ENCODE measurements at regions not wholly inside any gene's neighbourhood (a gene's known extent, or its start where the extent isn't known, plus 50 kb on each side); places are given as distances from the start of the nearest gene placed in this dataset.

DNA sequence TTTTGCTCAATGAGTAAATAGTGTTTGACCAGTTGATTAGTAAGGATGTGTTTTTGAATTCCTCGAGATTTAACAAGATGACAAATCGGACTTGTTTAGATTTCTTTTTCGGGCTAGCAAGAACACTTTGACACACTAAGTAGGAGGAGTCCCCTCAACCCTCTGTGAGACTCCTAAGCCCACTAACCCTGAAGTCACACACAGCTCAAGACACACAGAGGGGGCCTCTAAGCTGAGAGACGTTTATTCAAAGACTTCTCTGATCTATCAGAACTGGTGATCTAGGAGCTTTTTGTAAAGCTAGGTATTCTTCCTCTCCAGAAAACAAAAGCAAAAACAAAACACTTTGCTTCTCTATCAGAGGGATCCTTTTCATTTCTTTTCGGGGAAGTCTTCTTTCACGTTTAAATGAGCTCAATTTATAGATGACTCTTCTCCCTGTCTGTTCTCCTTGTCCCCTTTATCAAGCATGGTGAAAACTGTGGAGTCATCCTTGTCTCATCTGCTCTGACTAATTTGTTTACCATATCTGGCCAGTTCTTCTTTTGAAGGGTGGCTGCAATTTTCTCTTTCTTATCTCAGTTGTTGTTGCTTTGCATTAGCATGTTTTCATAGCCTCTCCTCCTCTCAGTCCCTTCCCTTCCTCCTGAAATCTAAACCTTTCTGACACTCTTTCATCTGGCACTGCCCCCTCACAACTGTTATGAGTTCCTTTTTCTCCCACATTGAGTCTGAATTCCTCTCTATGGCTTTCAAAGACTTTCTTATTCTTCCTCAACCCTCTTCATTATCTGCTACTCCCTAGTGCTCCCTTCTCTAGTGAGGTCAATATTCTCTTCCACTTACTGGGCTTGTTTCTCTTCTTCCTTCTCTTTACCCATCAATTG lies 68.5 kb upstream of the RAI14 start:
- peaks cover 3% of the 10 kb centered on the region for H3K4me1 ChIP-seq (ENCODE audit: control insufficient read depth, insufficient read depth, low read length)
- H3K27me3 Mint-ChIP-seq (ENCODE audit: insufficient read depth): no peaks in the 10 kb centered on the region
- 48 to 58% methylated on average over 5 to 6 of the region's 6 CpGs for WGBS, 2 experiments (ENCODE audit: insufficient coverage in 1 of 2, insufficient read length in 1 of 2)
- H3K27me3 ChIP-seq (ENCODE audit: control insufficient read depth, insufficient read depth, low read length, poor library complexity, severe bottlenecking): no peaks in the 10 kb centered on the region
- peaks cover 22% of the 10 kb centered on the region for H3K4me1 Mint-ChIP-seq
- TF ChIP-seq, protein P1, sequence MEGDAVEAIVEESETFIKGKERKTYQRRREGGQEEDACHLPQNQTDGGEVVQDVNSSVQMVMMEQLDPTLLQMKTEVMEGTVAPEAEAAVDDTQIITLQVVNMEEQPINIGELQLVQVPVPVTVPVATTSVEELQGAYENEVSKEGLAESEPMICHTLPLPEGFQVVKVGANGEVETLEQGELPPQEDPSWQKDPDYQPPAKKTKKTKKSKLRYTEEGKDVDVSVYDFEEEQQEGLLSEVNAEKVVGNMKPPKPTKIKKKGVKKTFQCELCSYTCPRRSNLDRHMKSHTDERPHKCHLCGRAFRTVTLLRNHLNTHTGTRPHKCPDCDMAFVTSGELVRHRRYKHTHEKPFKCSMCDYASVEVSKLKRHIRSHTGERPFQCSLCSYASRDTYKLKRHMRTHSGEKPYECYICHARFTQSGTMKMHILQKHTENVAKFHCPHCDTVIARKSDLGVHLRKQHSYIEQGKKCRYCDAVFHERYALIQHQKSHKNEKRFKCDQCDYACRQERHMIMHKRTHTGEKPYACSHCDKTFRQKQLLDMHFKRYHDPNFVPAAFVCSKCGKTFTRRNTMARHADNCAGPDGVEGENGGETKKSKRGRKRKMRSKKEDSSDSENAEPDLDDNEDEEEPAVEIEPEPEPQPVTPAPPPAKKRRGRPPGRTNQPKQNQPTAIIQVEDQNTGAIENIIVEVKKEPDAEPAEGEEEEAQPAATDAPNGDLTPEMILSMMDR (conservative IDR thresholded peaks at IDR 0.05): no peak
- H3K27ac ChIP-seq (ENCODE audit: low read depth, low read length): no peak overlapping the region
- no peak overlapping the region for H3K4me3 Mint-ChIP-seq
- no peaks in the 10 kb centered on the region for H3K9me3 Mint-ChIP-seq
- peak; percentile 66 for DNase-seq
- no peaks in the 10 kb centered on the region for H3K36me3 Mint-ChIP-seq (ENCODE audit: low read depth)
- no peak overlapping the region for H3K9ac ChIP-seq (ENCODE audit: extremely low read depth, low read length, poor library complexity, severe bottlenecking)
- H3K36me3 ChIP-seq (ENCODE audit: control insufficient read depth, insufficient read depth, low read length): no peaks in the 10 kb centered on the region
- H3K27ac Mint-ChIP-seq: peak overlapping the region; percentile 83
- peak overlapping the region; percentile 58 for H3K4me3 ChIP-seq (ENCODE audit: low read length)
- no peaks in the 10 kb centered on the region for H3K9me3 ChIP-seq (ENCODE audit: control insufficient read depth, low read length)

DNA sequence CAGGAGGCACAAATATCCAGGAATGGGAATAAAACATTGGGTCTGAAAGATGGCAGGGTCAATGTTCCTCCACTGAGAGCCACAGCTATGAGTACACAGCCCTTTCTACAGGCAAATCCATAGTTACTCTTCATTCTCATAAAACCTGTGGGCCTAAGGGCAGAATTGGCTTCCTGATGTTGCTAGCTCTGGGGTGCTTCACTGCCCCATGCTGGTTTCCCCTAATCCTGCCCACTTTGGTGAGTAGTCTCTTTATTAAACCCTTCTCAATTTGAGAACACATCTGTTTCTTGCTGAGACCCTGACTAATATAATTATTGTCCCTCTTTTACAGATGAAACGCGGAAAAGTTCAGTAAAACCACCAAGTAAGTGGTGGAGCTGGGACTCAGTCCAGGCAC lies 66.3 kb upstream of the RAI14 start:
- Histone ChIP-seq H3K9me3 (ENCODE audit: control insufficient read depth, low read length) (no peaks in the 10 kb centered on the region), H3K36me3 (ENCODE audit: control insufficient read depth, insufficient read depth, low read length) (no peaks in the 10 kb centered on the region), H3K4me3 (ENCODE audit: low read length) (no peak overlapping the region), H3K27me3 (ENCODE audit: control insufficient read depth, insufficient read depth, low read length, poor library complexity, severe bottlenecking) (no peaks in the 10 kb centered on the region), H3K9ac (ENCODE audit: extremely low read depth, low read length, poor library complexity, severe bottlenecking) (no peak overlapping the region), H3K27ac (ENCODE audit: low read depth, low read length) (no peak overlapping the region), H3K4me1 (ENCODE audit: control insufficient read depth, insufficient read depth, low read length) (peaks cover 3% of the 10 kb centered on the region)
- Mint-ChIP-seq H3K4me1 (peaks cover 22% of the 10 kb centered on the region), H3K27me3 (ENCODE audit: insufficient read depth) (no peaks in the 10 kb centered on the region), H3K27ac (no peak overlapping the region), H3K9me3 (no peaks in the 10 kb centered on the region), H3K36me3 (ENCODE audit: low read depth) (no peaks in the 10 kb centered on the region), H3K4me3 (no peak overlapping the region)
- TF ChIP-seq, protein P1 (conservative IDR thresholded peaks at IDR 0.05): no peak
- DNase-seq: no peak
- 67 to 82% methylated on average over 2 of the region's 2 CpGs for WGBS, 2 experiments (ENCODE audit: insufficient coverage in 1 of 2, insufficient read length in 1 of 2)

DNA sequence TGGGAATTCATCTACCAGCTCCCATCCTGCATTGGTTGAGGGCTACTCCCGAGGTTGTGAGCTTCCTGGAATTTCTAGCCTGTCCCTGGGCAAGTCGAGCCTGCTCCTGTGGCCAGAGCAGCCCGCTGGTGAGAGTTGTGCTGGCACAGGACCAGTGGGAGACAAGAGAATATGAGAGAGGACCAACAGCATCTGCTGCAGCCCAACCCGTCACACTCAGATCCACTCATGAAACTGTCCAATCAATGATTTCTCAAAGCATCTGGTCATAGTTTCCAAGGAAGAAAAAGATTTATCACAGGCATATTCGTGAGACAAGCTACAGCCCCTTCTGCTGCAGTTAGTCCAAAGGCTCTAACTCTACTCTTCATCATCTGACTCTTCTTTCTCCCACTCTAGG lies 64.4 kb upstream of the RAI14 start:
- Mint-ChIP-seq H3K9me3 (no peaks in the 10 kb centered on the region), H3K27ac (no peak overlapping the region), H3K4me1 (peaks cover 17% of the 10 kb centered on the region), H3K36me3 (ENCODE audit: low read depth) (no peaks in the 10 kb centered on the region), H3K27me3 (ENCODE audit: insufficient read depth) (no peaks in the 10 kb centered on the region), H3K4me3 (no peak overlapping the region)
- no peak overlapping the region for H3K9ac ChIP-seq (ENCODE audit: extremely low read depth, low read length, poor library complexity, severe bottlenecking)
- peaks cover 3% of the 10 kb centered on the region for H3K4me1 ChIP-seq (ENCODE audit: control insufficient read depth, insufficient read depth, low read length)
- H3K36me3 ChIP-seq (ENCODE audit: control insufficient read depth, insufficient read depth, low read length): no peaks in the 10 kb centered on the region
- no peaks in the 10 kb centered on the region for H3K27me3 ChIP-seq (ENCODE audit: control insufficient read depth, insufficient read depth, low read length, poor library complexity, severe bottlenecking)
- H3K9me3 ChIP-seq (ENCODE audit: control insufficient read depth, low read length): no peaks in the 10 kb centered on the region
- WGBS, 2 experiments (ENCODE audit: insufficient coverage in 1 of 2, insufficient read length in 1 of 2): 89 to 93% methylated on average over 2 to 5 of the region's 5 CpGs
- no peak overlapping the region for H3K27ac ChIP-seq (ENCODE audit: low read depth, low read length)
- TF ChIP-seq, protein P1 (conservative IDR thresholded peaks at IDR 0.05): no peak
- H3K4me3 ChIP-seq (ENCODE audit: low read length): no peak overlapping the region
- no peak for DNase-seq

Data from endodermal cell (in vitro differentiated cells).